ENCODE measurements at regions not wholly inside any gene's neighbourhood (a gene's known extent, or its start where the extent isn't known, plus 50 kb on each side); places are given as distances from the start of the nearest gene placed in this dataset.

DNA sequence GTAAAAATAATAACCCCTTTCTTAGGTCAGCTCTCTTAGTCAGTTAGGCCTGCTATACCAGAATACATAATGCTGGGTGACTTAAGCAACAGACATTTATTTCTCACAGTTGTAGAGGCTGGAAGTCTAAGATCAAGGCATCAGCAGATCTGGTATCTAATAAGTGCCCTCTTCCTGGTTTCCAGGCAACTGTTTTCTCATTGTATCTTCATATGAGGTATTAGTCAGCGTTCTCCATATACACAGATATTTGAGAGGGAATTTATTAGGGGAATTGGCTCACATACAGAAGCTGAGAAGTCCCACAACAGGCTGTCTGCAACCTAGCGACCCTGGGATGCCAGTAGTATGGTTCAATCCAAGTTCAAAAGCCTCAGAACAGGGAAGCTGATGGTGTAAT lies 896.0 kb downstream of the GALC start:
- no peak overlapping the region for H3K4me3 ChIP-seq (ENCODE audit: low read depth, low read length)
- no peak for DNase-seq (ENCODE audit: low read depth)
- TF ChIP-seq MYC (IDR thresholded peaks at IDR 0.05; ENCODE audit: low read depth, low read length) (no peak), POLR2A (IDR thresholded peaks at IDR 0.05; ENCODE audit: extremely low read depth, insufficient read length) (no peak)
- TF ChIP-seq, protein P1, sequence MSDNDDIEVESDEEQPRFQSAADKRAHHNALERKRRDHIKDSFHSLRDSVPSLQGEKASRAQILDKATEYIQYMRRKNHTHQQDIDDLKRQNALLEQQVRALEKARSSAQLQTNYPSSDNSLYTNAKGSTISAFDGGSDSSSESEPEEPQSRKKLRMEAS (IDR thresholded peaks at IDR 0.05; ENCODE audit: low read depth, low read length): no peak
- TF ChIP-seq, protein P2, sequence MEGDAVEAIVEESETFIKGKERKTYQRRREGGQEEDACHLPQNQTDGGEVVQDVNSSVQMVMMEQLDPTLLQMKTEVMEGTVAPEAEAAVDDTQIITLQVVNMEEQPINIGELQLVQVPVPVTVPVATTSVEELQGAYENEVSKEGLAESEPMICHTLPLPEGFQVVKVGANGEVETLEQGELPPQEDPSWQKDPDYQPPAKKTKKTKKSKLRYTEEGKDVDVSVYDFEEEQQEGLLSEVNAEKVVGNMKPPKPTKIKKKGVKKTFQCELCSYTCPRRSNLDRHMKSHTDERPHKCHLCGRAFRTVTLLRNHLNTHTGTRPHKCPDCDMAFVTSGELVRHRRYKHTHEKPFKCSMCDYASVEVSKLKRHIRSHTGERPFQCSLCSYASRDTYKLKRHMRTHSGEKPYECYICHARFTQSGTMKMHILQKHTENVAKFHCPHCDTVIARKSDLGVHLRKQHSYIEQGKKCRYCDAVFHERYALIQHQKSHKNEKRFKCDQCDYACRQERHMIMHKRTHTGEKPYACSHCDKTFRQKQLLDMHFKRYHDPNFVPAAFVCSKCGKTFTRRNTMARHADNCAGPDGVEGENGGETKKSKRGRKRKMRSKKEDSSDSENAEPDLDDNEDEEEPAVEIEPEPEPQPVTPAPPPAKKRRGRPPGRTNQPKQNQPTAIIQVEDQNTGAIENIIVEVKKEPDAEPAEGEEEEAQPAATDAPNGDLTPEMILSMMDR (IDR thresholded peaks at IDR 0.05; ENCODE audit: low read depth, low read length): no peak

DNA sequence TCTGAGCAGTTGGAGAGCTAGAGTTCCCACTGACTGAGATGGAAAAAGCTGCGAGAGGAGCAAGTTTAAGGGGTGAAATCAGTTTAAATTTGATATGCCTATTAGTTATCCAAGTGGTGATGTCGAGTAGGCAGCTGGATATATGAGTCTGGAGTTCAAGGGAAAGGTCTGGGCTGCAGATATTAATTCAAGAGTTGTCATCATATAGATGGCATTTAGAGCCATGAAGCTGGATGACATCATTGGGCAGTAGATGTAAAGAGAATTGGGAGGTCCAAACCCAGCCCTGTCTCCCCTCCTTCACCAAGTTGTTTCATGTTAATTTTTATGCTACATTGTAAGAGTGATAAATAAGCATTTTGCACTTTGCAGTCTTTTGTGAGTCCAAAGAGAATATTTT lies 898.1 kb downstream of the GALC start:
- TF ChIP-seq MYC (IDR thresholded peaks at IDR 0.05; ENCODE audit: low read depth, low read length): no peak
- TF ChIP-seq, protein P2 (IDR thresholded peaks at IDR 0.05; ENCODE audit: low read depth, low read length): no peak
- TF ChIP-seq POLR2A (IDR thresholded peaks at IDR 0.05; ENCODE audit: extremely low read depth, insufficient read length): no peak
- TF ChIP-seq, protein P1 (IDR thresholded peaks at IDR 0.05; ENCODE audit: low read depth, low read length): no peak
- H3K4me3 ChIP-seq (ENCODE audit: low read depth, low read length): no peak overlapping the region
- DNase-seq (ENCODE audit: low read depth): no peak

DNA sequence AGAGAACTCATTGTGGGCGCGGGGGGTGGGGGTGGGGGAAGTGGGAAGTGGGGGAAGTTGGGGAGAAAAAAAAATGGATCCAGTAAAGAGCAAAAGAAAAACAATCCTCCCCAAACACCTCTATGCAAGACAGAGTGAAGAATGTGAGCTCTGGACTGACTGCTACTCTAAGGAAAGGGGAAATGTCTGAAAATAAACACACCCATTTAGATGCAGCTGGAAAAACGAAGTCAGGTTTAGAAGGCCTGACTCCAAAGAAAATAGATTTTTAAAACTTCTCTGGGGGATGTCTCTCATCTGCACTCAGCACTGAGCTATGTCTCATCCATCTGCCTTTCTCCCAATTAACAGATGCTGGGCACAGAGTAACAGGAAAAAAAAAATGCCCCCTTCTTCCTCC lies 904.4 kb downstream of the GALC start:
- TF ChIP-seq POLR2A (IDR thresholded peaks at IDR 0.05; ENCODE audit: extremely low read depth, insufficient read length) (no peak), MYC (IDR thresholded peaks at IDR 0.05; ENCODE audit: low read depth, low read length) (no peak)
- TF ChIP-seq, protein P1 (IDR thresholded peaks at IDR 0.05; ENCODE audit: low read depth, low read length): no peak
- TF ChIP-seq, protein P2 (IDR thresholded peaks at IDR 0.05; ENCODE audit: low read depth, low read length): no peak
- DNase-seq (ENCODE audit: low read depth): no peak
- H3K4me3 ChIP-seq (ENCODE audit: low read depth, low read length): no peak overlapping the region

DNA sequence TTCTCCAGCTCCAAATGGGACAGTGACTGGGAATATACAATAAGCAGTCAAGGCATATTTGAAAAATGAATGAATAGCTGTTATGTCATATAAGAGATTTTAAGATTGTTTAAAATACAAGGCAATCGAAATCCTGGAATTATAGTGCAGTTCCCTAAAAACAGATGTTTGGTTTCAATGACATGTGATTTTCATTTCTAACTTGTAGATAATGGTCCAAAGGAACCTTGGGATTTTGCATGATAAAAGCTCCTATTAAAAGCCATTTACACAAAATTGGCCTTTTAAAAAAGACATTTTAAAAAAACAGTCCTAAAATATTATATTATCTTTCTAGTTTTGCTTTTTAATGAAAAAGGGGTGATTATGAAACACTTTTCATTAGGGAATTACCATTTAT lies 905.1 kb downstream of the GALC start:
- no peak overlapping the region for H3K4me3 ChIP-seq (ENCODE audit: low read depth, low read length)
- no peak for DNase-seq (ENCODE audit: low read depth)
- no peak for TF ChIP-seq MYC (IDR thresholded peaks at IDR 0.05; ENCODE audit: low read depth, low read length)

DNA sequence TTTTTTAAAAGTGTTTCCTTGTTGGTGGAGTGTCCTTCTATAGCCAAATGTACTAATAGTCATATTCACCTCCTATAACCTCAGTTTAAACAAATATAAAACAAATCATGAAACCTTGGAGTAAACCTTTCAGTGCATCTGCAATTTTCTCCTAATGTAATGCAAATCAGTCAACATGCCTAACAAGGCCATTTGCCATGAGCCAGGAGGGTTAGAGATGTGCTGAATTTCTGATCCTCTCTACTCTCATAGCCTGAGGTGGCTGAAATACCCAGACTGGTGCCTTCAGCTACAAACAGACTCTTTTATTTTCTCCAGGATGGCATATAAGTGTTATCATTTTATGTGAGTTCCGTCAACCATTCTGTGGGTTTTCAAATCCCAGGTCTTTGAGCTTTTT lies 908.1 kb downstream of the GALC start:
- TF ChIP-seq, protein P2 (IDR thresholded peaks at IDR 0.05; ENCODE audit: low read depth, low read length): no peak
- TF ChIP-seq MYC (IDR thresholded peaks at IDR 0.05; ENCODE audit: low read depth, low read length) (no peak), POLR2A (IDR thresholded peaks at IDR 0.05; ENCODE audit: extremely low read depth, insufficient read length) (no peak)
- TF ChIP-seq, protein P1 (IDR thresholded peaks at IDR 0.05; ENCODE audit: low read depth, low read length): no peak
- no peak overlapping the region for H3K4me3 ChIP-seq (ENCODE audit: low read depth, low read length)
- DNase-seq (ENCODE audit: low read depth): no peak

DNA sequence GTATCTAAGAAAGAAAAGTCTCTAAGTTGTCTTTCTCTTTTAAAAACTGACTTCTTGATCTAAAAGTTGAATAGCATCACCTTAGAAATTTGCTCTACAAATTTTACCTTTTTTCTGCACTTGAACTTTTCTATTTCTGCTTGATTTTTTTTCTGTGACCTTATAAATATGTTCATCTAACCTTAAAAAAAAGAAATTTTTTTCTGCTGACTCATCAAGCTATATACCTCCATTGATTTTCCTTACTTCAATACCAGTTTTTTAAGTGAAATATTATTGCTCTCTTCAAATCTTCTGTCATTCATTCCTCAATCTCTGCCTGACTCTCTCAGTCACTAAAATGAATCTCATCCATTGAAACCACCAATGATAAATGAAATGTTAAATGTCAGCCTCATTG lies 910.1 kb downstream of the GALC start:
- DNase-seq (ENCODE audit: low read depth): no peak
- TF ChIP-seq POLR2A (IDR thresholded peaks at IDR 0.05; ENCODE audit: extremely low read depth, insufficient read length) (no peak), MYC (IDR thresholded peaks at IDR 0.05; ENCODE audit: low read depth, low read length) (no peak)
- TF ChIP-seq, protein P1 (IDR thresholded peaks at IDR 0.05; ENCODE audit: low read depth, low read length): no peak
- TF ChIP-seq, protein P2 (IDR thresholded peaks at IDR 0.05; ENCODE audit: low read depth, low read length): no peak
- no peak overlapping the region for H3K4me3 ChIP-seq (ENCODE audit: low read depth, low read length)

Data from NB4 (cell line).